ENCODE measurements at regions not wholly inside any gene's neighbourhood (a gene's known extent, or its start where the extent isn't known, plus 50 kb on each side); places are given as distances from the start of the nearest gene placed in this dataset.

GRCh38 chr9:104256031-104256695, 162.1 kb downstream of the SMC2 start:
- H3K36me3 Mint-ChIP-seq: no peaks in the 10 kb centered on the region
- no peak overlapping the region for H3K27ac ChIP-seq (ENCODE audit: low read length)
- no peak for ATAC-seq (replicated peaks in 1 of 4)
- no peaks in the 10 kb centered on the region for H3K4me1 ChIP-seq (ENCODE audit: control insufficient read depth in 1 of 2, extremely low read depth in 1 of 2, insufficient read depth in 2 of 2, low read length in 2 of 2)
- peaks cover 0 to 10% of the 10 kb centered on the region in 2 donors for H3K27me3 Mint-ChIP-seq
- no peak overlapping the region for H3K4me3 Mint-ChIP-seq
- H3K4me1 Mint-ChIP-seq: peaks cover 0 to 5% (median 0%) of the 10 kb centered on the region in 3 donors
- ChIA-PET POLR2A (no interaction called here), CTCF (no interaction called here)
- H3K9me3 ChIP-seq: no peaks in the 10 kb centered on the region
- no peak overlapping the region for H3K27ac Mint-ChIP-seq
- no CpG with 5 or more reads among the region's 3 CpGs for WGBS (ENCODE audit: insufficient coverage)
- H3K36me3 ChIP-seq (ENCODE audit: control insufficient read depth in 2 of 2, extremely low read depth in 1 of 2, insufficient read depth in 1 of 2, low read length in 1 of 2): no peaks in the 10 kb centered on the region
- H3K27me3 ChIP-seq (replicated peaks in 1 of 2; ENCODE audit: control insufficient read depth in 2 of 2, extremely low read depth in 1 of 2, insufficient read depth in 2 of 2, low read length in 1 of 2): no peaks in the 10 kb centered on the region
- H3K4me3 ChIP-seq (ENCODE audit: control insufficient read depth in 1 of 2, extremely low read depth in 1 of 2, low read length in 1 of 2): no peak overlapping the region
- H3K9me3 Mint-ChIP-seq: peaks cover 0 to 18% (median 11%) of the 10 kb centered on the region in 3 donors
- DNase-seq: no peak

DNA sequence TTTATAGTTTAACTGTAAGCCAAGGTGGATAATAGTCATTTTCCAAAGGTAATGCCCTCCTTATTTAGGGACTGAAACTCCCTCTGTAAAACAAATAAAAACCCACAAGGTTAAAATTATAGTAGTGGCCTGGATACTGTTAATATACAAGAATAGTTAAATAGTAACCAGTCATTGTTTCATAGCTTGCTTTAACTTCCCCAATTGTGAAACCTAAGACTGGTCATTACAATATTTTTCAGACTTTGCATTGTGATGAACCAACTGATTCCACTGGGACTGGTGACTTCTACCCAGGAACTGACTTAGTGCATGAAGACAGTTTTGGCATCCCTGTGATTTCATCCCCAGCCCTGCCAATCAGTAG, 162.6 kb downstream of the SMC2 start:
- Mint-ChIP-seq H3K27me3 (peaks cover 0 to 10% of the 10 kb centered on the region in 2 donors), H3K36me3 (no peaks in the 10 kb centered on the region), H3K4me1 (peaks cover 0 to 5% (median 0%) of the 10 kb centered on the region in 3 donors), H3K27ac (no peak overlapping the region), H3K9me3 (peaks cover 0 to 18% (median 11%) of the 10 kb centered on the region in 3 donors), H3K4me3 (no peak overlapping the region)
- no peak for ATAC-seq (replicated peaks in 1 of 4)
- POLR2A ChIA-PET: no interaction called here
- Histone ChIP-seq H3K27me3 (replicated peaks in 1 of 2; ENCODE audit: control insufficient read depth in 2 of 2, extremely low read depth in 1 of 2, insufficient read depth in 2 of 2, low read length in 1 of 2) (no peaks in the 10 kb centered on the region), H3K4me3 (ENCODE audit: control insufficient read depth in 1 of 2, extremely low read depth in 1 of 2, low read length in 1 of 2) (no peak overlapping the region), H3K27ac (ENCODE audit: low read length) (no peak overlapping the region), H3K9me3 (no peaks in the 10 kb centered on the region), H3K36me3 (ENCODE audit: control insufficient read depth in 2 of 2, extremely low read depth in 1 of 2, insufficient read depth in 1 of 2, low read length in 1 of 2) (no peaks in the 10 kb centered on the region), H3K4me1 (ENCODE audit: control insufficient read depth in 1 of 2, extremely low read depth in 1 of 2, insufficient read depth in 2 of 2, low read length in 2 of 2) (no peaks in the 10 kb centered on the region)
- DNase-seq: no peak
- CTCF ChIA-PET: no interaction called here

- Histone ChIP-seq H3K4me3 (ENCODE audit: control insufficient read depth in 1 of 2, extremely low read depth in 1 of 2, low read length in 1 of 2) (no peak overlapping the region), H3K27me3 (replicated peaks in 1 of 2; ENCODE audit: control insufficient read depth in 2 of 2, extremely low read depth in 1 of 2, insufficient read depth in 2 of 2, low read length in 1 of 2) (no peaks in the 10 kb centered on the region), H3K9me3 (no peaks in the 10 kb centered on the region), H3K27ac (ENCODE audit: low read length) (no peak overlapping the region), H3K36me3 (ENCODE audit: control insufficient read depth in 2 of 2, extremely low read depth in 1 of 2, insufficient read depth in 1 of 2, low read length in 1 of 2) (no peaks in the 10 kb centered on the region), H3K4me1 (ENCODE audit: control insufficient read depth in 1 of 2, extremely low read depth in 1 of 2, insufficient read depth in 2 of 2, low read length in 2 of 2) (no peaks in the 10 kb centered on the region)
- Mint-ChIP-seq H3K4me1 (peaks cover 0 to 5% (median 0%) of the 10 kb centered on the region in 3 donors), H3K4me3 (no peak overlapping the region), H3K27me3 (peaks cover 0 to 10% of the 10 kb centered on the region in 2 donors), H3K36me3 (no peaks in the 10 kb centered on the region), H3K9me3 (peaks cover 0 to 8% (median 4%) of the 10 kb centered on the region in 3 donors), H3K27ac (no peak overlapping the region)
- no peak for ATAC-seq (replicated peaks in 1 of 4)
- WGBS (ENCODE audit: insufficient coverage): 27% methylated on average over 9 of the region's 10 CpGs
- POLR2A ChIA-PET: no interaction called here
- no peak for DNase-seq
- CTCF ChIA-PET: no interaction called here
Observed at GRCh38 chr9:104258296-104259011, 164.3 kb downstream of the SMC2 start.

DNA sequence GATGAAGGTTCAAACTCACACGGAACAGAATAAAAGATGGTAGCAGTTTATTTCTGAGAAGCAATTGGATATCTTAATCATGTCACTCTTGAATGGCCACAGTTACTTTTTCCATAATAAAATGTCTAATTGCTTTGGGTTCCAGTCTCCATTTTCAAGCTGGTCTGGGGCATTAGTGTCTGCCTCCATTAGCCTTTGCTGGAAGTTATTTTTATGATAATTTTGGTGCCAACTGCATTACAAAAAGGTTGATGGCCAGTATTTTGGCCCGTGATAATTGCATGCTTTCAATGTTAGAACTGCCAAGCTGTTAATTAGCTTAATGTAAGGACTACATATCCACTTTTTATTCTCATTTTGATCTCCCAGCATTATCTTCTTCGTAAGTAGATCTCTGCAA, 165.9 kb downstream of the SMC2 start:
- Histone ChIP-seq H3K36me3 (ENCODE audit: control insufficient read depth in 2 of 2, extremely low read depth in 1 of 2, insufficient read depth in 1 of 2, low read length in 1 of 2) (no peaks in the 10 kb centered on the region), H3K4me1 (ENCODE audit: control insufficient read depth in 1 of 2, extremely low read depth in 1 of 2, insufficient read depth in 2 of 2, low read length in 2 of 2) (no peaks in the 10 kb centered on the region), H3K27ac (ENCODE audit: low read length) (no peak overlapping the region), H3K9me3 (no peaks in the 10 kb centered on the region), H3K27me3 (replicated peaks in 1 of 2; ENCODE audit: control insufficient read depth in 2 of 2, extremely low read depth in 1 of 2, insufficient read depth in 2 of 2, low read length in 1 of 2) (no peaks in the 10 kb centered on the region), H3K4me3 (ENCODE audit: control insufficient read depth in 1 of 2, extremely low read depth in 1 of 2, low read length in 1 of 2) (no peak overlapping the region)
- peaks cover 0 to 5% (median 0%) of the 10 kb centered on the region in 3 donors for H3K4me1 Mint-ChIP-seq
- peaks cover 0 to 10% of the 10 kb centered on the region in 2 donors for H3K27me3 Mint-ChIP-seq
- ChIA-PET POLR2A (no interaction called here), CTCF (no interaction called here)
- ATAC-seq (replicated peaks in 1 of 4): no peak
- H3K9me3 Mint-ChIP-seq: peaks cover 0 to 4% (median 4%) of the 10 kb centered on the region in 3 donors
- no peak overlapping the region for H3K27ac Mint-ChIP-seq
- no CpG with 5 or more reads among the region's 3 CpGs for WGBS (ENCODE audit: insufficient coverage)
- no peaks in the 10 kb centered on the region for H3K36me3 Mint-ChIP-seq
- no peak for DNase-seq
- H3K4me3 Mint-ChIP-seq: no peak overlapping the region

- H3K9me3 Mint-ChIP-seq: peaks cover 0 to 4% (median 2%) of the 10 kb centered on the region in 3 donors
- no peaks in the 10 kb centered on the region for H3K36me3 ChIP-seq (ENCODE audit: control insufficient read depth in 2 of 2, extremely low read depth in 1 of 2, insufficient read depth in 1 of 2, low read length in 1 of 2)
- no peaks in the 10 kb centered on the region for H3K4me1 ChIP-seq (ENCODE audit: control insufficient read depth in 1 of 2, extremely low read depth in 1 of 2, insufficient read depth in 2 of 2, low read length in 2 of 2)
- H3K4me3 ChIP-seq (ENCODE audit: control insufficient read depth in 1 of 2, extremely low read depth in 1 of 2, low read length in 1 of 2): no peak overlapping the region
- H3K27ac ChIP-seq (ENCODE audit: low read length): no peak overlapping the region
- ChIA-PET POLR2A (no interaction called here), CTCF (no interaction called here)
- ATAC-seq (replicated peaks in 1 of 4): no peak
- H3K27me3 Mint-ChIP-seq: peaks cover 0 to 4% of the 10 kb centered on the region in 2 donors
- no peak overlapping the region for H3K27ac Mint-ChIP-seq
- peaks cover 0 to 5% (median 0%) of the 10 kb centered on the region in 3 donors for H3K4me1 Mint-ChIP-seq
- DNase-seq: no peak
- H3K9me3 ChIP-seq: no peaks in the 10 kb centered on the region
- H3K27me3 ChIP-seq (replicated peaks in 1 of 2; ENCODE audit: control insufficient read depth in 2 of 2, extremely low read depth in 1 of 2, insufficient read depth in 2 of 2, low read length in 1 of 2): no peaks in the 10 kb centered on the region
- WGBS (ENCODE audit: insufficient coverage): no CpG with 5 or more reads among the region's 2 CpGs
- no peaks in the 10 kb centered on the region for H3K36me3 Mint-ChIP-seq
- H3K4me3 Mint-ChIP-seq: no peak overlapping the region
Observed at GRCh38 chr9:104263942-104264341, 169.8 kb downstream of the SMC2 start.

DNA sequence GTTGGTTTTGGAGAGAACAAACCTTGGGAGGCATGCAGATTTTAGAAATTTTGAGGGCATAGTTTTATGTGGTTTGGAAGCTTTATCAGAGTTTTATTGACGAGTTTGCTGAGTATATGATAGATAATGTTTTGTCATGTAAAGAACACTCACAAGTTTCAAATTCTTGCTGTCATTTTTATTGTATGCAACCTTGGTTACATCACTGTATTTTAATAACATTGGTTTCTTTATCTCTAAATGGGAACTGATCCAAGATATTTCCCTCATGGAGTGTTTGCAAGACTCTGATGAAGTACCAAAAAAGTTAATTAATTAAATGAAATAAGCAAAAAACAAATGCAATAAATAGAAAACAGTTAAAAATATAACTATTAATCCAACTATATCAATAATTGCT, 170.3 kb downstream of the SMC2 start:
- no CpG with 5 or more reads among the region's 1 CpG for WGBS (ENCODE audit: insufficient coverage)
- Mint-ChIP-seq H3K9me3 (peaks cover 0 to 4% (median 2%) of the 10 kb centered on the region in 3 donors), H3K27ac (no peak overlapping the region), H3K36me3 (no peaks in the 10 kb centered on the region), H3K4me3 (no peak overlapping the region), H3K27me3 (peaks cover 0 to under 1% of the 10 kb centered on the region in 2 donors), H3K4me1 (peaks cover 0 to under 1% (median 0%) of the 10 kb centered on the region in 3 donors)
- POLR2A ChIA-PET: no interaction called here
- no peak for DNase-seq
- H3K27me3 ChIP-seq (replicated peaks in 1 of 2; ENCODE audit: control insufficient read depth in 2 of 2, extremely low read depth in 1 of 2, insufficient read depth in 2 of 2, low read length in 1 of 2): no peaks in the 10 kb centered on the region
- H3K9me3 ChIP-seq: no peaks in the 10 kb centered on the region
- H3K36me3 ChIP-seq (ENCODE audit: control insufficient read depth in 2 of 2, extremely low read depth in 1 of 2, insufficient read depth in 1 of 2, low read length in 1 of 2): no peaks in the 10 kb centered on the region
- H3K4me3 ChIP-seq (ENCODE audit: control insufficient read depth in 1 of 2, extremely low read depth in 1 of 2, low read length in 1 of 2): no peak overlapping the region
- H3K4me1 ChIP-seq (ENCODE audit: control insufficient read depth in 1 of 2, extremely low read depth in 1 of 2, insufficient read depth in 2 of 2, low read length in 2 of 2): no peaks in the 10 kb centered on the region
- CTCF ChIA-PET: no interaction called here
- ATAC-seq (replicated peaks in 1 of 4): no peak
- no peak overlapping the region for H3K27ac ChIP-seq (ENCODE audit: low read length)

All from T-cell (primary cell).